ENCODE measurements at regions not wholly inside any gene's neighbourhood (a gene's known extent, or its start where the extent isn't known, plus 50 kb on each side); places are given as distances from the start of the nearest gene placed in this dataset.

DNA sequence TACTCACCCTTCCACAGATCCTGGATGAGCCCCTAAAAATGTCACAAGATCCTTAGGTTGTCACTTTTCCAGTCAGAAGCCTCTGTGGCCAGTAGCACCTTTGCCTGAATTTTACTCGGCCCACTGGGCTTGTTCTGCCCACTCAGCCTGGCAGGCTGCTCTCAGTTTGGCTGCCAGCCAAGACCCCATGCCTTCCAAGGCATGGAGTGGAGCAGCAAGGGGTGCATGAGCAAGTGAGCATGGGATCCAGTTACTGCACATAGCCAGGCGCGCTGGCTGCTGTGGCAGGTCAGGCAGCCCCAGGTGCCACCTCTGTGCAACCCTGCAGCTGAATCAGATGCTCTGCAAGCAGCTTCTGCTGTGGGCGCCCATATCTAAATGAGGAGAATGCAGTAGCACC lies 79.3 kb downstream of the CGGBP1 start:
- TF ChIP-seq, protein P1, sequence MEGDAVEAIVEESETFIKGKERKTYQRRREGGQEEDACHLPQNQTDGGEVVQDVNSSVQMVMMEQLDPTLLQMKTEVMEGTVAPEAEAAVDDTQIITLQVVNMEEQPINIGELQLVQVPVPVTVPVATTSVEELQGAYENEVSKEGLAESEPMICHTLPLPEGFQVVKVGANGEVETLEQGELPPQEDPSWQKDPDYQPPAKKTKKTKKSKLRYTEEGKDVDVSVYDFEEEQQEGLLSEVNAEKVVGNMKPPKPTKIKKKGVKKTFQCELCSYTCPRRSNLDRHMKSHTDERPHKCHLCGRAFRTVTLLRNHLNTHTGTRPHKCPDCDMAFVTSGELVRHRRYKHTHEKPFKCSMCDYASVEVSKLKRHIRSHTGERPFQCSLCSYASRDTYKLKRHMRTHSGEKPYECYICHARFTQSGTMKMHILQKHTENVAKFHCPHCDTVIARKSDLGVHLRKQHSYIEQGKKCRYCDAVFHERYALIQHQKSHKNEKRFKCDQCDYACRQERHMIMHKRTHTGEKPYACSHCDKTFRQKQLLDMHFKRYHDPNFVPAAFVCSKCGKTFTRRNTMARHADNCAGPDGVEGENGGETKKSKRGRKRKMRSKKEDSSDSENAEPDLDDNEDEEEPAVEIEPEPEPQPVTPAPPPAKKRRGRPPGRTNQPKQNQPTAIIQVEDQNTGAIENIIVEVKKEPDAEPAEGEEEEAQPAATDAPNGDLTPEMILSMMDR (conservative IDR thresholded peaks at IDR 0.05; ENCODE audit: low read depth, low read length) = no peak
- no peak overlapping the region for H3K4me3 ChIP-seq (ENCODE audit: low read depth, low read length)
- no peak for DNase-seq (ENCODE audit: low read depth)

GRCh38 chr3:87977765-87978164 lies 81.0 kb downstream of the CGGBP1 start:
- TF ChIP-seq, protein P1 (conservative IDR thresholded peaks at IDR 0.05; ENCODE audit: low read depth, low read length) = no peak
- no peak for DNase-seq (ENCODE audit: low read depth)
- no peak overlapping the region for H3K4me3 ChIP-seq (ENCODE audit: low read depth, low read length)

DNA sequence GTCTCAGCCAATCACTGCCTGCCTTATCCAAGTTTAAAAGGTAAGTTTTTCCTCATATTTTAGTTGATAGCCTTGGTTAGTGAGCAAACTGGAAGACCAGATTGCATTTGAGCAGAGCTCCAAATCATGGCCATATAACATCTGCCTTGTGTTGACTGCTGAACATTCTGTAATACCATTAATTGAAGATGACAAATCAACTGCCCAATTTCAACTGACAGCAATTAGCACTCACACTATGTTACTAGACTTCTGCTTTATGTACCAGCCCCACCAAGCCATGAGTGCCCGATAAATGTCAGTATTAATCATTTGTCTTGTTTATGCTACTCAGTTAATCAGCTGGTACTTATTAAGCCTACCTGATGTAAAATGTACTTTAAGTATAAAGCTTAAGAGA lies 83.1 kb downstream of the CGGBP1 start:
- no peak for DNase-seq (ENCODE audit: low read depth)
- TF ChIP-seq, protein P1 (conservative IDR thresholded peaks at IDR 0.05; ENCODE audit: low read depth, low read length) = no peak
- no peak overlapping the region for H3K4me3 ChIP-seq (ENCODE audit: low read depth, low read length)

GRCh38 chr3:87973906-87974305 lies 84.9 kb downstream of the CGGBP1 start:
- TF ChIP-seq, protein P1 (conservative IDR thresholded peaks at IDR 0.05; ENCODE audit: low read depth, low read length) = no peak
- no peak for DNase-seq (ENCODE audit: low read depth)
- no peak overlapping the region for H3K4me3 ChIP-seq (ENCODE audit: low read depth, low read length)

DNA sequence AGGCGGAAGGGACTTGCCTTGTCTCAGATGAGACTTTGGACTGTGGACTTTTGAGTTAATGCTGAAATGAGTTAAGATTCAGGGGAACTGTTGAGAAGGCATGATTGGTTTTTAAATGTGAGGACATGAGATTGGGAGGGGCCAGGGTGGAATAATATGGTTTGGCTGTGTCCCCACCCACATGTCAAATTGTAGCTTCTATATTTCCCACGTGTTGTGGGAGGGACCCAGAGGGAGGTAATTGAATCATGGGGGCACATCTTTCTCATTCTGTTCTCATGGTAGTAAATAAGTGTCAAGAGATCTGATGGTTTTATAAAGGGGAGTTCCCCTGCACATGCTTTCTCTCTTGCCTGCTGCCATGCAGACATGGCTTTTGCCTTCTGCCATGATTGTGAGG lies 89.2 kb downstream of the CGGBP1 start:
- no peak for DNase-seq (ENCODE audit: low read depth)

DNA sequence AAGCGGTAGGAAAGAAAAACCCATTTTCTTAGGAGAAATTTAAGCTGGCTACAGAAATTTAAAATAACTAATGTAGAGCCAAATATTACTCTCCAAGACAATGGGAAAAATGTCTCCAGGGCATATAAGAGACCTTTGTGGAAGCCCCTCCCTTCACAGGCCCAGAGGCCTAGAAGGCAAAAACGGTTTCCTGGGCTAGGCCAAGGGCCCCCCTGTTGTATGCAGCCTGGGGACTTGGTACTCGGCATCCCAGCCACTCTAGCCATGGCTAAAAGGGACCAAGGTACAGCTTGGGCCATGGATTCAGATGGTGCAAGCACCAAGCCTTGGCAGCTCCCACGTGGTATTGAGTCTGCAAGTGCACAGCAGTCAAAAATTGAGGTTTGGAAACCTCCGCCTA lies 90.1 kb downstream of the CGGBP1 start:
- no peak for DNase-seq (ENCODE audit: low read depth)
- H3K4me3 ChIP-seq (ENCODE audit: low read depth, low read length) = no peak overlapping the region
- TF ChIP-seq, protein P1 (conservative IDR thresholded peaks at IDR 0.05; ENCODE audit: low read depth, low read length) = no peak

More for the DNA sequence above, 89.2 kb downstream of the CGGBP1 start:
- no peak overlapping the region for H3K4me3 ChIP-seq (ENCODE audit: low read depth, low read length)
- TF ChIP-seq, protein P1 (conservative IDR thresholded peaks at IDR 0.05; ENCODE audit: low read depth, low read length) = no peak

- no peak for DNase-seq (ENCODE audit: low read depth)
- TF ChIP-seq, protein P1 (conservative IDR thresholded peaks at IDR 0.05; ENCODE audit: low read depth, low read length) = no peak
- H3K4me3 ChIP-seq (ENCODE audit: low read depth, low read length) = no peak overlapping the region
Measured at GRCh38 chr3:87958289-87958688, 100.5 kb downstream of the CGGBP1 start.

All from epithelial cell of proximal tubule (primary cell).